ENCODE measurements at regions not wholly inside any gene's neighbourhood (a gene's known extent, or its start where the extent isn't known, plus 50 kb on each side); places are given as distances from the start of the nearest gene placed in this dataset.

- TF ChIP-seq POLR2AphosphoS5 (IDR thresholded peaks at IDR 0.05; ENCODE audit: low read depth, low read length): no peak
- TF ChIP-seq SIN3A (IDR thresholded peaks at IDR 0.05; ENCODE audit: borderline replicate concordance, insufficient read depth, low read length): no peak
- no peak for TF ChIP-seq TAF1 (IDR thresholded peaks at IDR 0.05; ENCODE audit: borderline replicate concordance, insufficient read depth, low read length)
Observed at GRCh38 chr4:11912886-11913285, 484.2 kb upstream of the HS3ST1 start.
